DOHH2 (cell line): ENCODE measurements at regions not wholly inside any gene's neighbourhood (a gene's known extent, or its start where the extent isn't known, plus 50 kb on each side); places are given as distances from the start of the nearest gene placed in this dataset.

ENCODE experiments used
- H3F3A ChIP-seq: fragments of 200-600 bp; sonication (generic), shearing (Covaris generic); 2 replicates; pipeline ENCODE4 v1.6.0; 2016; ENCODE audit warnings: antibody characterized with exemption, mild to moderate bottlenecking; ENCODE audit not compliant: control insufficient read depth, insufficient read depth
- H3K27ac ChIP-seq: fragments of 200-600 bp; sonication (generic); 2 replicates; pipeline ENCODE4 v1.5.1; 2014; ENCODE audit warnings: low read depth, mild to moderate bottlenecking, low read length, moderate library complexity
- H3K27me3 ChIP-seq: fragments of 200-600 bp; sonication (generic); 2 replicates; pipeline ENCODE4 v1.6.1; 2014; ENCODE audit warnings: mild to moderate bottlenecking, low read length, mixed read lengths; ENCODE audit not compliant: control insufficient read depth
- H3K36me3 ChIP-seq: fragments of 200-600 bp; sonication (generic); 2 replicates; pipeline ENCODE4 v1.6.1; 2014; ENCODE audit warnings: mild to moderate bottlenecking, low read length, moderate library complexity, mixed read lengths; ENCODE audit not compliant: control insufficient read depth
- H3K4me1 ChIP-seq: fragments of 200-600 bp; sonication (generic); 2 replicates; pipeline ENCODE4 v1.6.1; 2014; ENCODE audit warnings: mild to moderate bottlenecking, low read length, mixed read lengths; ENCODE audit not compliant: control insufficient read depth
- H3K4me2 ChIP-seq: fragments of 200-600 bp; sonication (generic); 2 replicates; pipeline ENCODE4 v1.6.0; 2014; ENCODE audit warnings: mild to moderate bottlenecking, low read length, moderate library complexity
- H3K4me3 ChIP-seq: fragments of 200-600 bp; sonication (generic); 2 replicates; pipeline ENCODE4 v1.5.1; 2014; ENCODE audit warnings: mild to moderate bottlenecking, low read length, mixed read lengths
- H3K79me2 ChIP-seq: fragments of 200-600 bp; sonication (generic); 2 replicates; pipeline ENCODE4 v1.6.1; 2014; ENCODE audit warnings: mild to moderate bottlenecking, low read length, mixed read lengths; ENCODE audit not compliant: control insufficient read depth
- H3K9me2 ChIP-seq: fragments of 200-600 bp; sonication (generic); replicated peaks from 2 replicates; pipeline ENCODE4 v1.6.1; 2014; ENCODE audit warnings: mild to moderate bottlenecking, low read length, mixed read lengths; ENCODE audit not compliant: control insufficient read depth
- H3K9me3 ChIP-seq: fragments of 200-600 bp; sonication (generic); 2 replicates; pipeline ENCODE4 v1.6.1; 2014; ENCODE audit warnings: antibody characterized with exemption, low read length, mixed read lengths; ENCODE audit not compliant: control insufficient read depth, insufficient read depth
- H4K20me1 ChIP-seq: fragments of 200-600 bp; sonication (generic); 2 replicates; pipeline ENCODE4 v1.6.0; 2014; ENCODE audit warnings: low read depth, mild to moderate bottlenecking, antibody characterized with exemption, low read length, moderate library complexity; ENCODE audit not compliant: control insufficient read depth, insufficient read depth
- CTCF ChIP-seq: fragments of 200-600 bp; sonication (generic); IDR thresholded peaks from one replicate; pipeline ENCODE4 v1.5.1; 2014; ENCODE audit warnings: antibody characterized with exemption, mild to moderate bottlenecking, low read depth, low read length; ENCODE audit not compliant: poor library complexity, severe bottlenecking
- EZH2phosphoT487 ChIP-seq: fragments of 200-600 bp; sonication (generic); IDR thresholded peaks from 2 replicates; pipeline ENCODE4 v1.6.1; 2017; ENCODE audit warnings: borderline replicate concordance, mild to moderate bottlenecking, antibody characterized with exemption, low read length, moderate library complexity, mixed read lengths

- Histone ChIP-seq H3K4me2 (no peak overlapping the region), H3K4me1 (no peaks in the 10 kb centered on the region), H3K27ac (no peak overlapping the region), H3K27me3 (no peaks in the 10 kb centered on the region), H3K9me2 (no peaks in the 10 kb centered on the region), H4K20me1 (no peaks in the 10 kb centered on the region), H3K4me3 (no peak overlapping the region), H3K9me3 (no peaks in the 10 kb centered on the region), H3F3A (no peaks in the 10 kb centered on the region), H3K36me3 (no peaks in the 10 kb centered on the region), H3K79me2 (no peaks in the 10 kb centered on the region)
- TF ChIP-seq EZH2phosphoT487 (no peak), CTCF (no peak)
These were observed 729.8 kb downstream of the PRELID2 start for GRCh38 chr5:145105384-145105783.

- Histone ChIP-seq H3K4me3 (no peak overlapping the region), H3K4me1 (no peaks in the 10 kb centered on the region), H3K9me2 (no peaks in the 10 kb centered on the region), H3K79me2 (no peaks in the 10 kb centered on the region), H3K4me2 (no peak overlapping the region), H3K36me3 (no peaks in the 10 kb centered on the region), H3F3A (no peaks in the 10 kb centered on the region), H3K27ac (no peak overlapping the region), H3K27me3 (no peaks in the 10 kb centered on the region), H4K20me1 (no peaks in the 10 kb centered on the region), H3K9me3 (no peaks in the 10 kb centered on the region)
- TF ChIP-seq EZH2phosphoT487: no peak
- TF ChIP-seq CTCF: no peak
These were observed 731.0 kb downstream of the PRELID2 start for GRCh38 chr5:145104106-145104505.

GRCh38 chr5:145101246-145101645 is 733.9 kb downstream of the PRELID2 start:
- Histone ChIP-seq H3K4me2 (no peak overlapping the region), H4K20me1 (no peaks in the 10 kb centered on the region), H3K36me3 (no peaks in the 10 kb centered on the region), H3F3A (no peaks in the 10 kb centered on the region), H3K4me3 (no peak overlapping the region), H3K79me2 (no peaks in the 10 kb centered on the region), H3K9me2 (no peaks in the 10 kb centered on the region), H3K4me1 (no peaks in the 10 kb centered on the region), H3K9me3 (no peaks in the 10 kb centered on the region), H3K27ac (no peak overlapping the region), H3K27me3 (no peaks in the 10 kb centered on the region)
- TF ChIP-seq CTCF (peak; percentile 57), EZH2phosphoT487 (no peak)

- Histone ChIP-seq H3F3A (no peaks in the 10 kb centered on the region), H4K20me1 (no peaks in the 10 kb centered on the region), H3K79me2 (no peaks in the 10 kb centered on the region), H3K27me3 (no peaks in the 10 kb centered on the region), H3K36me3 (no peaks in the 10 kb centered on the region), H3K4me1 (no peaks in the 10 kb centered on the region), H3K9me3 (no peaks in the 10 kb centered on the region), H3K27ac (no peak overlapping the region), H3K4me2 (no peak overlapping the region), H3K9me2 (no peaks in the 10 kb centered on the region; the same call in 1 of the 2 replicates), H3K4me3 (no peak overlapping the region)
- TF ChIP-seq CTCF (no peak), EZH2phosphoT487 (no peak)
These were observed 745.0 kb downstream of the PRELID2 start for GRCh38 chr5:145090115-145090514.
